Hindlimb muscle (tissue), 1 donor: ENCODE measurements at regions not wholly inside any gene's neighbourhood (a gene's known extent, or its start where the extent isn't known, plus 50 kb on each side); places are given as distances from the start of the nearest gene placed in this dataset.
"Not testable (repeated sequence)": the region's sequence is repeated elsewhere in the genome, so short reads cannot be mapped to it uniquely, and the experiment has no call there.

Source experiments
- DNase-seq: peaks from one replicate; pipeline ENCODE4 v3.0.0-alpha.2; 2013

- no peak for DNase-seq
These were observed 197.9 kb upstream of the DAB1 start for GRCh38 chr1:57621776-57622175.

DNA sequence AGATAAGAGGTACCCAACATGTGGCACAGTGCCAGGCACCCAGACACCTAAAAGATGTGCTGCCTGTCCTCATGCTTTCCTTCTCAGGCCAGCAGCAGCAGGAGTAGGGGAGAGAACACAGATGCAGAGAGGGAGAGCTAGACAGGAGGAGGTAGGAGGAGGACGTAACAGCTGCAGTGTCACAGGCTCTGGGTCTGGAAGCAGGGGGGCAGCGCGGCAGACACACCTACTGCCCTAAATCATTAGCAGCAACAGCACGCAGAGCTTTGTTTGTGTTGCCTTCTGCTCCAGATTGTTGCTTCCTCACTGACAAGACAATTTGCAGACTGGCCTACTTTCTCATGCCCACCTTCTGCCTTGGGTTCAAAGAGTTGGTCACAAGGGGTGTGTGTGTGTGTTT lies 196.7 kb upstream of the DAB1 start:
- no peak for DNase-seq

DNA sequence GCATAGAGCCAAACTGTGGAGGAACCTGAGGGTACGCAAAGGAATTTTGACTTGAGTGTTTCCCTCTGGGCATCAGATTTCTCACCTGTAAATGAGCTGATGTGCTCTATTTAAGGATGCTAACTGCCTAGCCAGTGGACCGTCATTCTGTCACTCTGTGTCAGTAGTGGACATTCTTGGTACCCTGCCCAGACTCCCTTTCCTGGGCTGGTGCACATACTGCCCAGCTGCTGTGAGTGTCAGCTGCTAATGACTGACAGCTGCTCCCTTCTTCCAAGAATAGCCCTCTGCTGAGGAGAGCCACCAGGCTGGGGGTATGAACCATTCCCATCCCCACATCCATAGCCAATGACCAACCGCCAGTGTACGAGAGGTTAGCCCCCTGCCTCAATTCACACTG lies 193.1 kb upstream of the DAB1 start:
- peak; percentile 11 for DNase-seq

DNA sequence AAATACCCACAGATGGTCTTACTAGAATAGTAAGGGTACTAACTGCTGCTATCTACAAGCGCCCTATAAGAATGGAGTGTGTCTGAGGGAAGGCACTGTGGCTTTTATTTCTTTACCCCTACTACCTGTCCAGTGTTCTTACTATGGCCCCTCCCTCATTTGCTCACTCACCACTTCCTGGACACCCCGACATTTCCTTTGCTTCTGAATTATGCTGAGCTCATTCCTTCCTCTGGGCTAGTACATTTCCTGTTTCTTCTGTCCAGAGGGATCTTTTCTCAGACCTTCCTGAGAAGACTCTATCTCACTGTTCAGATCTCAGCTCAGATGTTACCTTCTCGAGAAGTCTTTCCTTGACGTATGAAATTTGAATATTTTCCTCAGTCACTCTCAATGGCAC lies 192.1 kb upstream of the DAB1 start:
- DNase-seq, result no peak

GRCh38 chr1:57612833-57613232 lies 189.0 kb upstream of the DAB1 start:
- no peak for DNase-seq

GRCh38 chr1:57605933-57606332 lies 182.1 kb upstream of the DAB1 start:
- no peak for DNase-seq

- DNase-seq, result no peak
These were observed 179.8 kb upstream of the DAB1 start for GRCh38 chr1:57603696-57604095.

DNA sequence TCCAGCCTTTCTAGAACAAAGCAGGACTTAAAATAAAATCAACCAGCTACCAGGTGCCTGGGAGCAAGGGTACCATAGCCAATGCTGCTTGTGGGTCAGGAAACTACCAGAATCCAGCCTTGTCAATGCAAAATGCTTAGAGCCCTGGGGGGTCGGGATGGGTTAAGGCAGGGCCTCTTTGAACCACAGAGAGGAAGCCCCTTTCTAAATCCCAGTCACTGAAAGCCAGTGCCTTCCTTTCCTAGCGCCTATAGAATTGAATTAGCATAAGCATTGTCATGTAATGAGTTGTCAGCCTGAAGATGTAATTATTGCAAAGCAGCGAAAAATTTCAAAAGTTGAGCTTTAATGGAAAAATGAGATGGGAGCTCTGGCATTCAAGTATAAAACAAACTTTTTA lies 176.6 kb upstream of the DAB1 start:
- DNase-seq, result no peak

- peak; percentile 32 for DNase-seq
These were observed 175.6 kb upstream of the DAB1 start for GRCh38 chr1:57599236-57599994.

DNA sequence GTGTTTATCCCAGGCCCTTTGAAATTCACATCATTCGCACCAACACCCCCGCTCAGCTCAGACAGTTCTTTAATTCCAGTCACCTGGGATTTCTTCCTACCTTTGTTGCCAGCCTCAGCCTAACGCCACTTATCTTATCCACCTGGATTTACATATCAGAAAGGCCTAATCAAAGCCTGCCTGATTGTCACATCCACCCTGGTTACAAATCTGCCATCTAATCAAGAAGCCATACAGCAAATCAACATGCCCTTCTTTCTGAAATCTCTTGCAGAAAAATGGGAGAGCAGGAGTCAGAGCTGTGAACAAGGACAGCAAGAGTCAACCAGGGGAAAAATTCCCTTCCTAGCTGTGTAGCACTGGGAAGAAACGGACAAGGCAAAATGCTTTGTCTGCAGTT lies 173.2 kb upstream of the DAB1 start:
- no peak for DNase-seq

DNA sequence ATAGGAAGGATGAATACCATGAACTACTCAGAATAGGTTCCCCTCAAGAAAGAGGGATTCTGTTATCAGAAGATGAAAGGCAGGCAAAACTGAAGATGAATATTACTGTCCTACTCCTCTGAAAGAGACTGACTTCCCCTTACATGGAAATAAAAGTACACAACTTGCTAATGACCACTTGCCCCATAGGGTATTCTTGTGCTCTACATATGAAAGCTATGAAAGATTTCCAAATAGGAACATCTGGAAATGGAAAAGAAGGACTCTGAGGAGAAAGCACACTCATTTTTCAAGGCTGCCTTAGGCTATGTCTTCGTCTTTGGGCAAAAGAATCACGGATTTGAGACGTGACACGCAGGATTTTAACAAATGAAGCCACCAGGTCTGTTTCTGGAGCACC lies 170.1 kb upstream of the DAB1 start:
- no peak for DNase-seq

- DNase-seq, result no peak
These were observed 168.0 kb upstream of the DAB1 start for GRCh38 chr1:57591842-57592241.

DNA sequence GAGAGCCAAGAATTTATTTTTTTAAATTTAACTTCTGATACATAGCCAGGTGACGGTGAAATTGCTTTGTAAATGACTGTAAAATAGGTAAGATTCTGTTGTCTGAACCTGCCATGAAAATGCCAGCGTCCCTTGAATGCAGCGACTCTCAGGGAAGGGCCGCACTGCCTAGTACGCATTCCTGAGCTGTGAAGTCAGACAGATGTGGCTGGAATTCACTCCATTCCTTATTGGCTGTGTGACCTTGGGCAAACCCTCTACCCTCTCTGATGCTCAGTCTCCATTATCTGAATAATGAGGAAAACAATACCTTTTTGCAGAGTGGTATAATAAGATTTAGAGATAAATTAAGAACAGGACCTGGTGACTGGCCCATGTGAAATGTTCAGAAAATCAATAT lies 167.1 kb upstream of the DAB1 start:
- DNase-seq, result no peak

GRCh38 chr1:57586842-57587241 lies 163.0 kb upstream of the DAB1 start:
- no peak for DNase-seq

DNA sequence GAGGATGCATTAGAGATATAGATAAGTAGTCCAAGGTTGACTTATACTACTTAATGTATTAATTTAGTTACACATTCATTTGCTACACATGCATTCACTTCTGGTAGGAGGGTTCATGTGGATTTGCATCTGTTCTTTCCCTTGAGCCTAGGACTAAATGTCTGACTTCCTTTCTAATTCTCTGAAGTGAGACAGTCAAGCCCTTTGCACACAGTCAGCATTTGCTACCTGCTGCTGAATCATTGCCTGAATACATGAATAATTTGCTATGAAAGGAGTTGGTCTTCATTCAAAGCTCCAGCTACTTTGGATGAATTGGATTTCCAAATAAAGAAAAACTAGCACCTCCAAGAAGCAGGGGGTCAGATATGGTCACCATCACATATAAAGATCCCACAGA lies 154.8 kb upstream of the DAB1 start:
- no peak for DNase-seq

GRCh38 chr1:57578099-57578498 lies 154.2 kb upstream of the DAB1 start:
- DNase-seq, result no peak

DNA sequence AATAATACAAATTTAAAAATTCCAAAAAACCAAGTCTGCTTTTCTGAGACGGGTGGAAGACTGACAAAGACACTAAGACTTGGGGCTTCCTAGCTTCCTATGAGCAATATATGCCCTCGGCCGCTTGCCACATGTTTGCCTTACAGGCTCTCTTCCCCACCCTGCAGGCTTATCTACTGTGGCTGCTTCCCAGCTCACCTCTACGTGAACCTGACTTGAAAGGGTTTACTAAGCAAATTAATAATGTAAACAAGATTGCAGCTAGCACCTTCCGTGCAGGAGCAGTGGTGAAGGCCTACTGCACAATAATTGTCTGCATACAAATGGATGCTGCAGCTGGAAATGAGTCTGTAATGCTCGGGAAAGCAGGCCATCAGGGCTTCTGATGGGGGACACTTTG lies 152.9 kb upstream of the DAB1 start:
- no peak for DNase-seq

DNA sequence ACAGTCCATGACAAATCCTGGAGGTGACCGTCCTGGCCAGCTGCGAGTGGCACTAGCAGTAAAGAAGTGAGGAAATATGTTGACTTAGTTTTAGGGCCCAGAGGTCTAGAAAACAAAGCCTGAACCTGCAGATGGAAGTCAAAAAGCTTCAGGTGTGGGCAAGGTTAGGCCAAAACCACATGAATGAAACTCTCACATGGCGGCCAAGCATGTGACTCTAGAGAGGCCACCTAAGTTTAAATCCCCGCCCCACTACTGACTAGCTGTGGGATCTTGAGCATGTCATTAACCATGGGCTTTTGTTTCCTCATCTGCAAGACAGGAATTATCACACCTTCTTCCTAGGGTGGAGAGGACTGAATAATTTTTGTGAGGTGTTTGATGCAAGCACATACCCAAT lies 148.2 kb upstream of the DAB1 start:
- DNase-seq, result no peak

- DNase-seq, result not testable (repeated sequence)
These were observed 134.2 kb upstream of the DAB1 start for GRCh38 chr1:57558066-57558465.

DNA sequence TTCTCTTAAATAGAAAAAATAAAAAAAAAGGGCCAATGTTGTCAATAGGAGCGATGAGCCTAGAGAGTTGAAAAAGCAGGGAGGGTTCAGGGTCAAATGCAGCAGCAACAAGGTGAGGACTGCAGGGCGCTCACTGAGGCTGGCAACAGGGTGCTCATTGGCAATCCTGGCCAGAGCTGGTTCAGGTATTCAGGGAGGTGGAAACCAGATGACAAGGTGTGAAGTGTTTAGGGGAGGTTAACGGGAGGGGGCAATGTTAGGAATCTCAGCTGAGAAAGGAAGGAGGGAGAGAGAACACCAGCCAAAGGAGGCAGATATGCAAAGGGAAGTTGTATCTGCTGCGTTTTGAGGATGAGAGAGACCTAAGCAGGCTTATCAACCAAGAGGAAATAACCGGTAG lies 129.8 kb upstream of the DAB1 start:
- DNase-seq, result no peak

DNA sequence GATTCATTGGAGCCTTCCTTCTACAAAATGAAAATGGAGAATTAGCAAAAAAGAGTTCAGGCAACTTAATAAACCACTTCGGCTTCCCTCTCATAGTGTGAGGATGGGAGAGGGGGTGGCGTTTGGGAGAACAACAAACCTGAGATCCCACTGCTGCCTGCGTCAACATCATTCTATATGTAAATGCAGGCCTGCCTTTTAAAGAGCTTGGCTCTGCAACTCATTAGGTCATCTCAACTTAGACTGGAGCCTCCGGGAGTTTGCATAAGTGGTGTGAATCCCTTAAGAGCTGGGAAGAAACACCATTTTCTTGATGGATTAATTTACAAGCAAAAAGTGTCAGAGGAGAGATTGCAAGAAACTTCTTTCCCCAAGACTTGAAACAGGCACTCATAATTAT lies 127.6 kb upstream of the DAB1 start:
- DNase-seq, result no peak

GRCh38 chr1:57550092-57550491 lies 126.2 kb upstream of the DAB1 start:
- DNase-seq, result no peak

GRCh38 chr1:57549300-57549699 lies 125.4 kb upstream of the DAB1 start:
- no peak for DNase-seq

DNA sequence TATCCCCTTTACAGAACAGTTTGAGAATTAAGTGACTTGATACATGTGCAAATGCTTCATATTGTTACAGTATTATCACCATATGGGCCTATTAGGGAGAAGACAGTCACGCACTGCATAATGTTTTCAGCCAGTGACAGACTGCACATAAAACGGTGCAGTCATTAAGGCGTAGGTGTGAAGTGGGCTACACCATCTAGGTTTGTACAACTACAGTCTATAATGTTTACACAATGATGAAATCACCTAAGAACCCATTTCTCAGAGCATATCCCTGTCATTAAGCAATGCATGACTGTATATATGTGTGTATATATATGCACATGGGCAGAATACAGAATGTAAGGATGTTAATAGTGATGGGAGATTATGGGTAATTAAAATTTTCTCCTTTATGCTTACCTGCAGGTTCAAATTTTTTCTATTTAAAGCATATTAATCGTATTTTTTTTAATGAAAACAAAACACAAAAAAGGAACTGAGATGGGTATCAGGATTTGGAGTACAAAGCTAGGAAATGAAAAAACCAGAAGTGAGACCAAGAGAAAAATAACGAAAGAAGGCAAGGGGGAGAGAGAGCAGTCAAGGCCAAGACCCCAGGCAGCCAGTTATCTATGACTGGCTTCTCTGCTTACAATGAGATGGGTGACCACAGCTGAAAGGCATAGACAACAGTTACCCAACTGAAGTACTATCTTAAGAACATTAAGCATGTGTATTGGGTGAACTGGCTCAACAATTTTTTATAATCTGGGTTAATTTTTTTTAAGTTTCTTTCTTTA lies 122.9 kb upstream of the DAB1 start:
- no peak for DNase-seq
